HFFc6 (cell line): ENCODE measurements at regions not wholly inside any gene's neighbourhood (a gene's known extent, or its start where the extent isn't known, plus 50 kb on each side); places are given as distances from the start of the nearest gene placed in this dataset.

ENCODE experiments used
- DNase-seq: peaks from one replicate; pipeline ENCODE4 v3.0.0-alpha.2; 2018
- H3K27ac Mint-ChIP-seq: 2 replicates; pipeline ENCODE4 v1.8.0; 2020; ENCODE audit warnings: mild to moderate bottlenecking, mixed read lengths
- H3K27me3 Mint-ChIP-seq: 2 replicates; pipeline ENCODE4 v1.8.0; 2021; ENCODE audit warnings: mild to moderate bottlenecking, moderate library complexity, mixed read lengths; ENCODE audit not compliant: insufficient read depth
- H3K36me3 Mint-ChIP-seq: 2 replicates; pipeline ENCODE4 v1.8.0; 2021; ENCODE audit warnings: low read depth, mixed read lengths
- H3K4me1 Mint-ChIP-seq: 2 replicates; pipeline ENCODE4 v1.8.0; 2020; ENCODE audit warnings: low read depth, mixed read lengths
- H3K4me3 Mint-ChIP-seq: 2 replicates; pipeline ENCODE4 v1.8.0; 2020; ENCODE audit warnings: mild to moderate bottlenecking, moderate library complexity, mixed read lengths
- H3K9me3 Mint-ChIP-seq: 2 replicates; pipeline ENCODE4 v1.8.0; 2020; ENCODE audit warnings: mild to moderate bottlenecking, mixed read lengths
- CTCF ChIP-seq: fragments of 200-600 bp; sonication (generic); IDR thresholded peaks from 2 replicates; pipeline ENCODE4 v1.5.0; 2021; ENCODE audit warnings: antibody characterized with exemption, mild to moderate bottlenecking

- peak; percentile 76 for TF ChIP-seq CTCF
- Mint-ChIP-seq H3K4me1 (no peaks in the 10 kb centered on the region), H3K4me3 (no peak overlapping the region), H3K27ac (no peak overlapping the region), H3K36me3 (no peaks in the 10 kb centered on the region), H3K27me3 (no peaks in the 10 kb centered on the region), H3K9me3 (peaks cover 7% of the 10 kb centered on the region; the same call in 1 of the 2 replicates)
- DNase-seq, result peak; percentile 1
Observed at GRCh38 chr4:65007841-65008439, 598.7 kb upstream of the TECRL start.

- Mint-ChIP-seq H3K27me3 (peaks cover 1% of the 10 kb centered on the region; the same call in 1 of the 2 replicates), H3K36me3 (peaks cover 2% of the 10 kb centered on the region; the same call in 1 of the 2 replicates), H3K9me3 (peaks cover 17% of the 10 kb centered on the region), H3K4me1 (no peaks in the 10 kb centered on the region), H3K4me3 (no peak overlapping the region), H3K27ac (no peak overlapping the region)
- DNase-seq, result no peak
- TF ChIP-seq CTCF, result no peak
Observed at GRCh38 chr4:64975177-64975576, 565.9 kb upstream of the TECRL start.

GRCh38 chr4:64969081-64969480, 559.8 kb upstream of the TECRL start:
- Mint-ChIP-seq H3K27ac (no peak overlapping the region), H3K27me3 (peaks cover 1% of the 10 kb centered on the region; the same call in 1 of the 2 replicates), H3K36me3 (peaks cover 5% of the 10 kb centered on the region; the same call in 1 of the 2 replicates), H3K4me3 (no peak overlapping the region), H3K9me3 (peaks cover 27% of the 10 kb centered on the region), H3K4me1 (no peaks in the 10 kb centered on the region)
- no peak for DNase-seq
- TF ChIP-seq CTCF, result no peak

DNA sequence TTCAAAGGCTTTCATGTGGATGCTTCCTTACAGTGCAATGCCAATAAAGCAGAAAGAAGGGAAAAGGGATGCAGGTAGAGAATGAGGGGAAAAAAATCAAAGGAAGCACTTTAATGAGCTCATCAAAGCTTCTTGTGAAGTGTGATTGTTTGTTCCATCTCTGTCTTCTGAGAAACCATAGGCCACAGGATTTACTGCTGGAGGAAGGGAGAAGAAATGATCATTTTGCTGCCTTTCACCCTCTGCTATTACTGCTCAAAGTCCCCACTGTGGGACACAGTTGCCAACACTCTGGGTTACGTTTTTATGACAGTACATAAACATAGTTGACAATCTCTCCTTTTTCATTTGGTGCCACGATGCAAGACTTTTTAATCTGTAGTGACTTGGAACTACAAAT, 558.0 kb upstream of the TECRL start:
- no peaks in the 10 kb centered on the region for H3K4me1 Mint-ChIP-seq

DNA sequence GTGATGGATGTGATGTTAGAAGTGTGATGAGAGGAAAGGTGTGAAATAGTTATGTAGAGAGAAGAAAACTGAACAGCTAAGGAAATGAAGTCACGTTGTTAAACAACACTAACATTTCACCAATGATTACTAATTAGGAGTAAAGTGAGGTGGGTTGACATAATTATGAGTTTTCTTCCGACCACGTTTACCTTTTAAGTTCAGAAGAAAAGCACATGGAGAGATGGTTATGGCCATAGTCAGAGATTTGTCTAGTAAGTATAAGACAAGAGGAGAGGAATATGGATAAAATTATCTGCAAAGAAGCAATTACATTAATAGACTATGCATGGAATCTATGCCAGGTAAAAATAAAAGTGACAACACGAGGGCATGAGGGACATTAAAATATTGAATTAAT, 551.3 kb upstream of the TECRL start:
- H3K36me3 Mint-ChIP-seq, result no peaks in the 10 kb centered on the region
- TF ChIP-seq CTCF, result no peak
- no peaks in the 10 kb centered on the region; the same call in 1 of the 2 replicates for H3K27me3 Mint-ChIP-seq
- no peak for DNase-seq
- no peak overlapping the region for H3K27ac Mint-ChIP-seq
- no peaks in the 10 kb centered on the region for H3K4me1 Mint-ChIP-seq
- peaks cover 31% of the 10 kb centered on the region for H3K9me3 Mint-ChIP-seq
- H3K4me3 Mint-ChIP-seq, result no peak overlapping the region

More for the DNA sequence above, 558.0 kb upstream of the TECRL start:
- no peak overlapping the region for H3K4me3 Mint-ChIP-seq
- H3K9me3 Mint-ChIP-seq, result peaks cover 28% of the 10 kb centered on the region
- H3K27me3 Mint-ChIP-seq, result peaks cover 1% of the 10 kb centered on the region; the same call in 1 of the 2 replicates
- DNase-seq, result no peak
- peaks cover 5% of the 10 kb centered on the region; the same call in 1 of the 2 replicates for H3K36me3 Mint-ChIP-seq
- H3K27ac Mint-ChIP-seq, result no peak overlapping the region
- no peak for TF ChIP-seq CTCF
